ENCODE measurements at regions not wholly inside any gene's neighbourhood (a gene's known extent, or its start where the extent isn't known, plus 50 kb on each side); places are given as distances from the start of the nearest gene placed in this dataset.

DNA sequence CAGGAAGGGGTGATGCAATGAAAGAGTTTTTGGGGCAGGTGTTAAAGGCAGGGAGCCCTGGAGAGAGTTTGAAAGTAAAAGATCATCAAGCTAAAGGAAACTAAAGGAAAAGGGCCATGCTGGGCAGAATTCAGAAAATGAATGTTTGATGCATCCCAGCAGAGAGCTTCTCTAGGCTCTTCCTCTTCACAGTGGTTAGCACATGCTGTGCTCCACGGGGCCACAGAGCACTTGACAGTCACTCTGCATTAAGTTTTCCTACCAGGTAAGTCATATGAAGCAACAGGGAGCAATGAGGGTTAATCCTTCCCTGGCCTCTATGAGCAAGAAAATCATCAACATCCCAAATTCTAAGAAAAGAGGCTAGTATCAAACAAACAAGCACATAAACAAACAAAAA lies 895.2 kb downstream of the TRIB2 start:
- in situ Hi-C loops (cut with MboI), result no loop called here

DNA sequence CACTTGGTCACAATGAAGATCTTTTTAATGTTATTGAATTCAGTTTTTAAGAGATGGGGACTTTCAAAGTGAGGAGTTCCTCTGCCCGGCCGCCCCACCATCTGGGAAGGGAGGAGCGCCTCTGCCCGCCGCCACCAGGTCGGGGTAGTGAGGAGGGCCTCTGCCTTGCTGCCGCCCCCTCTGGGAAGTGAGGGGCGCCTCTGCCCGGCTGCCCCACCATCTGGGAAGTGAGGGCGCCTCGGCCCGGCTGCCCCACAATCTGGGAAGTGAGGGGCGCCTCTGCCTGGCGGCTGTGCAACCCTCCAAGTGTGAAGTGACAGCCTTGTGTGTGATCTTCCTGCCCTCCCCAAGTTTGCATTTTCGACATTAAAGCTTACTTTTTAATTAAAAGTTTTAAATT lies 899.3 kb downstream of the TRIB2 start:
- no peaks in the 10 kb centered on the region for H3K36me3 ChIP-seq (ENCODE audit: low read depth)
- no peak overlapping the region for H3K4me3 ChIP-seq
- in situ Hi-C loops (cut with MboI), result no loop called here
- H4K20me1 ChIP-seq (ENCODE audit: insufficient read depth), result no peaks in the 10 kb centered on the region
- no peaks in the 10 kb centered on the region for H3K4me1 ChIP-seq (ENCODE audit: insufficient read depth)
- no peaks in the 10 kb centered on the region for H3K79me2 ChIP-seq (ENCODE audit: insufficient read depth)
- H3K9me3 ChIP-seq (ENCODE audit: low read depth), result no peaks in the 10 kb centered on the region
- TF ChIP-seq EZH2 (IDR thresholded peaks at IDR 0.05; ENCODE audit: insufficient read depth, poor library complexity, severe bottlenecking) (no peak), EZH2phosphoT487 (IDR thresholded peaks at IDR 0.05; ENCODE audit: insufficient read depth, low read depth) (no peak)
- no peaks in the 10 kb centered on the region for H3F3A ChIP-seq (ENCODE audit: insufficient read depth)
- H3K27ac ChIP-seq, result no peak overlapping the region
- no peak overlapping the region for H3K4me2 ChIP-seq (ENCODE audit: unreplicated experiment)
- no peaks in the 10 kb centered on the region for H3K9me2 ChIP-seq (ENCODE audit: insufficient read depth)
- DNase-seq, result no peak
- no peak overlapping the region for H2AFZ ChIP-seq
- no peak overlapping the region for H3K9ac ChIP-seq
- no peaks in the 10 kb centered on the region for H3K27me3 ChIP-seq (replicated peaks; ENCODE audit: insufficient read depth)
- 45 to 50% methylated on average over 15 of the region's 15 CpGs for WGBS, 2 experiments (ENCODE audit: low coverage in 1 of 2, low lambda C conversion rate in 2 of 2, missing lambda C conversion rate in 2 of 2)

More for the DNA sequence above, 895.2 kb downstream of the TRIB2 start:
- no peaks in the 10 kb centered on the region for H3F3A ChIP-seq (ENCODE audit: insufficient read depth)
- TF ChIP-seq EZH2 (IDR thresholded peaks at IDR 0.05; ENCODE audit: insufficient read depth, poor library complexity, severe bottlenecking), result no peak
- H3K79me2 ChIP-seq (ENCODE audit: insufficient read depth), result no peaks in the 10 kb centered on the region
- H3K4me2 ChIP-seq (ENCODE audit: unreplicated experiment), result no peak overlapping the region
- no peak overlapping the region for H3K4me3 ChIP-seq
- H4K20me1 ChIP-seq (ENCODE audit: insufficient read depth), result no peaks in the 10 kb centered on the region
- H3K9me3 ChIP-seq (ENCODE audit: low read depth), result no peaks in the 10 kb centered on the region
- no peak for DNase-seq
- no peaks in the 10 kb centered on the region for H3K4me1 ChIP-seq (ENCODE audit: insufficient read depth)
- no peaks in the 10 kb centered on the region for H3K9me2 ChIP-seq (ENCODE audit: insufficient read depth)
- no peaks in the 10 kb centered on the region for H3K36me3 ChIP-seq (ENCODE audit: low read depth)
- H2AFZ ChIP-seq, result no peak overlapping the region
- 0% methylated on average over 1 of the region's 1 CpG for WGBS, 2 experiments (ENCODE audit: low coverage in 1 of 2, low lambda C conversion rate in 2 of 2, missing lambda C conversion rate in 2 of 2)
- H3K27ac ChIP-seq, result no peak overlapping the region
- no peaks in the 10 kb centered on the region for H3K27me3 ChIP-seq (replicated peaks; ENCODE audit: insufficient read depth)
- no peak overlapping the region for H3K9ac ChIP-seq

- Histone ChIP-seq H3K4me3 (no peak overlapping the region), H3K9me3 (ENCODE audit: low read depth) (no peaks in the 10 kb centered on the region), H2AFZ (no peak overlapping the region), H3K4me1 (ENCODE audit: insufficient read depth) (no peaks in the 10 kb centered on the region), H3K27me3 (replicated peaks; ENCODE audit: insufficient read depth) (no peaks in the 10 kb centered on the region), H3K79me2 (ENCODE audit: insufficient read depth) (no peaks in the 10 kb centered on the region), H4K20me1 (ENCODE audit: insufficient read depth) (no peaks in the 10 kb centered on the region), H3K9me2 (ENCODE audit: insufficient read depth) (no peaks in the 10 kb centered on the region), H3F3A (ENCODE audit: insufficient read depth) (no peaks in the 10 kb centered on the region), H3K27ac (no peak overlapping the region), H3K9ac (no peak overlapping the region), H3K4me2 (ENCODE audit: unreplicated experiment) (no peak overlapping the region), H3K36me3 (ENCODE audit: low read depth) (no peaks in the 10 kb centered on the region)
- no peak for DNase-seq
- in situ Hi-C loops (cut with MboI), result no loop called here
- WGBS, 2 experiments (ENCODE audit: low coverage in 1 of 2, low lambda C conversion rate in 2 of 2, missing lambda C conversion rate in 2 of 2), result 6% methylated on average over 5 of the region's 5 CpGs
- TF ChIP-seq EZH2phosphoT487 (IDR thresholded peaks at IDR 0.05; ENCODE audit: insufficient read depth, low read depth), result no peak
- TF ChIP-seq EZH2 (IDR thresholded peaks at IDR 0.05; ENCODE audit: insufficient read depth, poor library complexity, severe bottlenecking), result no peak
Measured at GRCh38 chr2:13616616-13617015, 899.9 kb downstream of the TRIB2 start.

DNA sequence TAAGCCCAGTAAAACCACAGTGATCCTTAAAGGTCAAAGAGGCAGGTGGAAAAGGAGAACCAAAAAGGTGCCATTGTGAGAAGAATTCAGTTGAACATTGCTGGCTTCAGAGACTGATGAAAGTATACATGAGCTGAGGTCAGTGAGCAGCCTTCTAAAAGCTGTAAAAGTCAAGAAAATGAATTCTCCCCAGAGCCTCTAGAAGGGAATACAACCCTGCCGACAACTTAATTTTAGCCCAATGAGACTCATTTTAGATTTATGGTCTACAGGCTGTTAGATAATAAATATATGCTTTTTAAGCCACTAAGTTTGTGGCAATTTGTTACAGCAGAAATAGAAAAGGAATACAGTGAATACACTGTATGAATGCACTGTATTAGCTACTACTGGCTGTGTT lies 911.4 kb downstream of the TRIB2 start:
- TF ChIP-seq EZH2 (IDR thresholded peaks at IDR 0.05; ENCODE audit: insufficient read depth, poor library complexity, severe bottlenecking), result no peak
- TF ChIP-seq EZH2phosphoT487 (IDR thresholded peaks at IDR 0.05; ENCODE audit: insufficient read depth, low read depth), result no peak
- Histone ChIP-seq H3K27me3 (replicated peaks; ENCODE audit: insufficient read depth) (no peaks in the 10 kb centered on the region), H3F3A (ENCODE audit: insufficient read depth) (no peaks in the 10 kb centered on the region), H2AFZ (no peak overlapping the region), H3K36me3 (ENCODE audit: low read depth) (no peaks in the 10 kb centered on the region), H4K20me1 (ENCODE audit: insufficient read depth) (no peaks in the 10 kb centered on the region), H3K9me2 (ENCODE audit: insufficient read depth) (no peaks in the 10 kb centered on the region), H3K4me1 (ENCODE audit: insufficient read depth) (no peaks in the 10 kb centered on the region), H3K4me2 (ENCODE audit: unreplicated experiment) (no peak overlapping the region), H3K79me2 (ENCODE audit: insufficient read depth) (no peaks in the 10 kb centered on the region), H3K9me3 (ENCODE audit: low read depth) (no peaks in the 10 kb centered on the region), H3K27ac (no peak overlapping the region), H3K4me3 (no peak overlapping the region), H3K9ac (no peak overlapping the region)
- no peak for DNase-seq
- in situ Hi-C loops (cut with MboI), result no loop called here
- 44 to 50% methylated on average over 1 of the region's 1 CpG for WGBS, 2 experiments (ENCODE audit: low coverage in 1 of 2, low lambda C conversion rate in 2 of 2, missing lambda C conversion rate in 2 of 2)

DNA sequence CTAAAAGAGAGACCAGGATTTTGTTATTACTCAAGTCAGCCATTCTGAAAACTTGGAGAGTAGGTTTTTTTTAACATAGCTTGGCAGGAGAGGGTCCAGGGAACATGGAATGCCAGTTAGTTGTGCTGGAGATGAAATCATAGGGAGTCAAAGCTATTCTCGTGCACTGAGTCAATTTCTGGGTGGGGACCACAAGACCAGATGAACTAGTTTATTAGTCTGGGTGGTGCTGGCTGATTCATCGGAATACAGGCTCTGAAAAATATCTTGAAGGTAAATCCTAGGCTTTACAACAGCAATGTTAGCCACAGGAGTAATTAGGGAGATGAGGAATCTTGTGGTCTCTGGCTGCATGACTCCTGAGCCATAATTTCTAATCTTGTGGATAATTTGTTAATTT lies 921.4 kb downstream of the TRIB2 start:
- TF ChIP-seq EZH2 (IDR thresholded peaks at IDR 0.05; ENCODE audit: insufficient read depth, poor library complexity, severe bottlenecking), result no peak
- TF ChIP-seq EZH2phosphoT487 (IDR thresholded peaks at IDR 0.05; ENCODE audit: insufficient read depth, low read depth), result no peak
- H3K27ac ChIP-seq, result peak overlapping the region; percentile 55

More for the DNA sequence above, 921.4 kb downstream of the TRIB2 start:
- no peak overlapping the region for H3K4me3 ChIP-seq
- in situ Hi-C loops (cut with MboI), result no loop called here
- H4K20me1 ChIP-seq (ENCODE audit: insufficient read depth), result no peaks in the 10 kb centered on the region
- no peak overlapping the region for H3K9ac ChIP-seq
- no peaks in the 10 kb centered on the region for H3K36me3 ChIP-seq (ENCODE audit: low read depth)
- H3K4me2 ChIP-seq (ENCODE audit: unreplicated experiment), result no peak overlapping the region
- peaks cover 10% of the 10 kb centered on the region; the same call in 1 of the 2 replicates for H3K4me1 ChIP-seq (ENCODE audit: insufficient read depth)
- no peak overlapping the region for H2AFZ ChIP-seq
- no peaks in the 10 kb centered on the region for H3K9me3 ChIP-seq (ENCODE audit: low read depth)
- H3K79me2 ChIP-seq (ENCODE audit: insufficient read depth), result no peaks in the 10 kb centered on the region
- H3K9me2 ChIP-seq (ENCODE audit: insufficient read depth), result no peaks in the 10 kb centered on the region
- H3K27me3 ChIP-seq (replicated peaks; ENCODE audit: insufficient read depth), result no peaks in the 10 kb centered on the region
- 0 to 2% methylated on average over 2 of the region's 2 CpGs for WGBS, 2 experiments (ENCODE audit: low coverage in 1 of 2, low lambda C conversion rate in 2 of 2, missing lambda C conversion rate in 2 of 2)
- peak; percentile 87 for DNase-seq
- peaks cover 15% of the 10 kb centered on the region; the same call in 1 of the 2 replicates for H3F3A ChIP-seq (ENCODE audit: insufficient read depth)

All from GM23248 (cell line).